Fibroblast of peridontal ligament (primary cell): ENCODE measurements at regions not wholly inside any gene's neighbourhood (a gene's known extent, or its start where the extent isn't known, plus 50 kb on each side); places are given as distances from the start of the nearest gene placed in this dataset.

Experiments
- DNase-seq: peaks from one replicate; pipeline ENCODE4 v3.0.0-alpha.2; 2010; ENCODE audit errors: extremely low read depth

DNA sequence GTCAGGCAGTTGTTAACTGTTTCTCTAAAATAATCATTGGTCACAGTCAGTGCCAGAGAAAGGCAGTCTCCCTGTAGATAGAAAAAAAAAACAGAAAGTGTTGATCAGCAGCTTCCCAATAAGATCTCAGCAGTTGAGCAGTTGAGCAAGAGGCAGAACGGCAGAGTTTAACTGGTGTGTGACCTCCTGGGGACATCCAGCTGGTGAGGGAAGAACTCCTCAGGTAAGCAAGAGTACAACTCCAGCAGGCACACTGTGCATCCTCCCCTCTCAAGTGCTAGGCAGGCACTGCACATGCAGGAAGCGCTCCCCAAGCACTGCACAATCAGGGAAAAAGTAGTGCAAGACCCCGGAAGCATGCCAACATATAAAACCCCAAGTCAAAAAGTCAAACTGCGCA, 1287.2 kb downstream of the NSUN3 start:
- DNase-seq = no peak

DNA sequence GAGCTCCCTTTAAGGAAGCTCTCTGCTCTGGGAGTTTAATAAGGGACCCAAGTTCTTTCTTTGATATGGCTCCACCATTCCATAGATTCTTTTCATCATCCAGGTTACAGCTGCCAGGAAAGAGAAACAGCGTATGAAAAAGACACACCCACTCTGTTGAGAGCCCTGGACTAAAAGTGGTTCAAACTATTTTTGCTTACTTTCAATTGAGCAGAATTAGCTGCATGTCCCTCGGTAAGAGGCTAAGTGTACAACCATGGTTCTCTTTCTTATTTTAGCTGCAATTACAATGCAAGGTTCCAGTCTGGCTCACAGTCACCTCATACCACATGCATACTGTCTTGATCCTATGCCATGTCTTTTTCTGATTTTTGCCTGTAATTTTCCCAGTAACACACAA, 1288.3 kb downstream of the NSUN3 start:
- no peak for DNase-seq

DNA sequence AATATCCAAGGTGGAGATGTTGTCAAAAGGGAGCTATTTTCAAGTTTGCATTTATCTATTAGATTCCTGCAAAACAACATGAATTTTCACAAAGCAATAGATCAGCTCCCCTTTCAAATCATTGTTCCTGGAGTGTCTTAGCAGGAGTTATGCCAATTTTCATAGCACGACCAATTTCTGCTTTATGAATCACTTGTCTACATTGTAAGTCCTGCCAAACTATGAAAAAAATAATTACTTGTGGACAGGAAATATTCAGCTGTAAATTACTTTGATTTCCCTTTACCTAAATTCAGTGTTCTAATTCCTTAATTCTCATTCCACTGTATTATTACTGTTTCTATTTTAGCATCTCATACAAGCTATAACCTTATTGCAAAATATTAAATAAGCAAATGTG, 1289.6 kb downstream of the NSUN3 start:
- no peak for DNase-seq

DNA sequence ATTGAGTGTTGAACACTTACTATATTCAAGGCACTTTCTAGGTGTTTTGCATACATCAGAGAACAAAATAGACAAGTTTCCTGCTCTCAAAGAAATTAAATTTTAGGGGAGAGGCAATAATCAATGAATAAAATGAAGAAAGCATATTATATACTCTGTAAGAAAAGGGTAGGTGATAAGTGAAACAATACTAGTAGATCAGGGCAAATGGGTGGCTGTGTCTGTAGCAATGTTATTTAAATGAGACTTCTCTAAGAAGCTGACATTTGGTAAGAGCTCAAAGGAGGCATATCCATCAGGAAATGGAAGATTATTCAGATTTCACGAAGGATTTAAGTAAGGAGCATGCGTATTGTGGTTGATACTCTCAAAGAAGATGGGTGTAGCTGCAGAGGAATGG, 1291.6 kb downstream of the NSUN3 start:
- no peak for DNase-seq

DNA sequence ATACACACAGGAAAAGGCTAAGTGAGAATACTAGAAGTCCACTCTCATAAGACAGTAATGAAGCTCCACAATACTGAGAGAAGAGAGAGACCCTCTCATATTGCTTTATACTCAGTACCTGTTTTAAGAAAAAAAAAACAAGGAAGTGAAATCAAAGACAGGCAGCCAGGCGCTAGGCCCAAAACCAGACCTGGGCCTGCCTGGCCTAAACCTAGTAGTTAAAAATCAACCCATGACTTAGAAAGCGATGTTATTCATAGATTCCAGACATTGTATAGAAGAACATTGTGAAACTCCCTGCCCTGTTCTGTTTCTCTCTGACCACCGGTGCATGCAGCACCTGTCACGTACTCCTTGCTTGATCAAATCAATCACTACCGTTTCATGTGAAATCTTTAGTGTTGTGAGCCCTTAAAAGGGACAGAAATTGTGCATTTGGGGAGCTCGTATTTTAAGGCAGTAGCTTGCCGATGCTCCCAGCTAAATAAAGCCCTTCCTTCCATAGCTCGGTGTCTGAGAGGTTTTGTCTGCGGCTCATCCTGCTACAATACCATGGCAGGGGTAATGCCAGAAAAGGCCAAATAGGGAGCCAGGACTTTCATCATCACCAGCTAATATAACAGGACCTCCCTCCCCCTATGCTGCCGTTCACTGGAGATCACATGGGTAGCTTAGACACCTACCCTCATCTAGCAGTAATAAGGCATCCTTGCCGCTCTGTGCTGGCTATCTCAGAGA, 1294.1 kb downstream of the NSUN3 start:
- DNase-seq = no peak

DNA sequence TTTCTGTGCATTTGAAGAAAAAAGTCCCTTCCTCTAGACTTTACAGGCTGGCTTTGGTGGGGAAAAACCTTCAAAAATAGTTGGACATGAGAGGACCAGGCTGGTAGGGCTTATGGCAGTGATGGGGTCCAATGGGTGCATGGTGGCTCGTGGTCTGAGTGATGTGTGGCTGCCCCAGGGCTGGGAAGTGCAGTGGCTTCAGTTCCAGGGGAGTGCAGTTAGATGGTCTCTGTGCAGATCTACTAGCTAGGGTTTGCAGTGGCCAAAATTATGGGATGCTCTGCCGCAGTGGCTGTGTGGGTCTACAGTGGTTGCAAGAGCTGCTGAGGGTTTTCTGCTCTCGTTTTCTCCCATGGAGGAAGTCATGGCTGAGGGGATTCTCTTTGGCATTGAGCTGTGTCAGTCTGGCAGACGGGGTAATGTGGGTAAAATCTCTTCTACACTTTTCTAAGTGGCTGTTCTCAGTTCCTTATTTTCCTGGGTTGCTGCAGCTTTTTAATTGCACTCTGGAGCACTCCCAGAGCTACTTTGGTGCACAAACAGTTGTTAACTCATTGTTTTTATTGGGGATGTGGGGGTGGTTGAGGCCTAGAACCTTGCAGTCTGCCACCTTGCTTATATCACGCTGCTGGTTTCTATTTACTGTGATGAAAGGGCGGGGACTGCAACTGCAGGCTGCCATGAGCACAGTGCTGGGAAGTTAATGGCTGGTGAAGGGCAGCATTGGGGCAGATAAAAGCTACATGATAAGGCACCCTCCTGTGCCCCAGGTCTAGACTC, 1324.6 kb downstream of the NSUN3 start:
- no peak for DNase-seq

DNA sequence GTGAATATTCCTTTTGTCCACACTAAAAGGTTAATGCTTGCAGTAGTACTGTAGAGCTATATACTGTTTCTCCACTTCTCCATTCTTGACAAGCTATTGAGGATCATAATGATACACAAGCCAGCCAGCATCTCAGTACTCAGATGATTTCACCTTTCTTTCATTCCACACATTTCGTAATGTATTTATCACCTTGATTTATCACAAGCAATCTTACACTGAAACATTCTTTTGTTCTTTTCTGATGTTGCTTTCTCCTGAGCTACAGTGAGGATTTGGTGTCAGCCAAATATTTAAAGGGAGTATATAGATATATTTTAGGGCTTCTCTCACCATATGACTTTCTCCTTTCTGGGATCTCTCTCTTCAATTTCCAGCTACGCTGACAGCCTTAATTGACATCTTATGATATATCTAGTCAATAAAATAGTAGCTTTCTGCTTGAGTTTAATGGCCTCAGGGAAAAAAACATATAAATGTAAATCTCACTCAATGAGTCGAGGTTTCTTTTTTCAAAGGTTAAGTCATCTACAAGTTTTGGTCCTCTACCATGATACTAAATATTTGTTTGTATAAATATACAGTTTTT, 1327.0 kb downstream of the NSUN3 start:
- no peak for DNase-seq

DNA sequence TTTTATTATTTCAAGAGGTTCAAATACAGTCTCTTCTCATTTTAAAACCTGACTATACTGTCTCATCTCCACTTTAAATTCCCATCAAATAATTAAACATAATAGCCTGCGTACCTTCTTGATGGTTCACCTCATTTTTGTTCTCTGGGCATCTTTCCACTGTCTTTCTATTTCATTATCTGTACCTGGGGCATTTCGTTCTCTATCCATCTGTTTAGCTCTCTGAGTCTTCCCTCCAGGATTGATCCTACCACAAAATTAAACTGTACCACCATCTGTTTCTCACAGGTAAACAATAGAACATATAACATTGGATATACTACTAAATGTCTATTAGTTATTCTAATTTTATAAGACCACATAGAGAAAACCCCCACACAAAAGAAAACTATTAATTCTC, 1331.4 kb downstream of the NSUN3 start:
- no peak for DNase-seq

DNA sequence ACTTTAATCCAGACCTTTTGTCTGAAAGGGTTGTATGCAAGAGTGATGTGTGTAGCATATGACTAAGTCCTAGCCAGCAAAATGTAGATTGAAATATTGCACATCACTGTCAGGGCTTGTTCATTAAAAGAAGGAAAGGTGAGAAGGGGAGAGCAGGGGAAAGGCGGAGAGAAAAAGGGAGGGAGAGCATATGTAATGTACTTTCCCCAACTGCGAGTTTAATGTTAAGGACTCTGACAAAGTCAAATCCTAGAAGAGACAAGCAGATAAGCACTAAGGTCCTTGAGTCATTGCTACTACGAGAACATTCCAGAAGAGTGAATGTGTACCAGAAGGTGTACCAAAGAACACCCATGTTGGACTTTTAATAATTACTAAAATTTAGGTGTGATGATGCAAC, 1336.7 kb downstream of the NSUN3 start:
- no peak for DNase-seq

DNA sequence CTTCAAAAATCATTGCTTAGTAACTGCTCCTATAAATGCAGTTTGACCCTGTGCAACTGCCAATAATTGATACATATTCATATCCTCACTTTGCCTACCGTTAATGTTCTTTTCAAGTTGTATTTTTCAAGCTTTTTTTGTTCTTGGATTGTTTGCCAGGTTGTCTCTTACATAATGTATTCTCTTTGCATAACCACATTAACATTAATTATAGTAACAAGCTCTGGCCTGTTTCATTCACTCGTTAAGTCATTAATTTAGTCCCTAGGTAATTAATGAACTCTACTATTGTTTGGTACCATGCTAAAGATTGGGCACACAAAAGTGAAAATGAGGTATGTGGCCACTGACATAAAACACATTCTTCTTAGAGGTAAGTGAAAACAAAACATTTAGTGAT, 1338.8 kb downstream of the NSUN3 start:
- DNase-seq = no peak

DNA sequence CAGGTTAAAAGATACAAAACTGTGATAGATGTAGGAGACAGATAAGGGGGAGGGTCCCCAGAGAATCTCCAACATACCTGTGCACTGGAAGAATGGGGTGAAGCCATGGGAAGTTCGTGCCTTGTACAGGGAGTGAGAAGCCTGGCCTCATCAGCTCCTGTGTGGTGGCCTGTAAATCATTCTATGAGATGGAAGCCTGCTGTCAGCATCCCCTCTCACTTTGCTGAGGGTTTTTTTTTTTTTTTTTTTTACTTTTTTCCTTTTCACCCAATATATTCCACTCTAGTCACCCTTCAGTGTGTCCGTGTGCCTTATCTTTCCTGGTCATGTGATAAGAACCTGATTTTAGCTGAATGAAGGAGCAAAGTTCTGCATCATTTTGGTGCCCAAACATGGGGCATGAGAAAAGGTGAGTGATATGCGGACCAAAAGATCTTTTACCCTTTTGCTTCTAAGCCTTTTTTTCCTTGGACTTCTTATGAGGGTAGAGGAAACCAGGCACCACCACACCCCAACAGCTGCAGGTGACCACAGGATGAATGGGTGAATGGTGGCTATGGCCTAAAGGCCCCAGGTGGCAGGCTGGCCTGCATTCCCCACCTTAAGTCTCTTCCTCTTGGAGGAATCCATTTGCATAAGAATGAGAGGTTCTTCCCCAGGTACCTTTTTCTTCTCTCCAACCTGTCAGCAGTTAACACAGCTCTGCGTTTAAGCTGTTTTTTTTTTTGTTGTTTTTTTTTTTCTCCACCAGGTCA, 1345.0 kb downstream of the NSUN3 start:
- DNase-seq = no peak

DNA sequence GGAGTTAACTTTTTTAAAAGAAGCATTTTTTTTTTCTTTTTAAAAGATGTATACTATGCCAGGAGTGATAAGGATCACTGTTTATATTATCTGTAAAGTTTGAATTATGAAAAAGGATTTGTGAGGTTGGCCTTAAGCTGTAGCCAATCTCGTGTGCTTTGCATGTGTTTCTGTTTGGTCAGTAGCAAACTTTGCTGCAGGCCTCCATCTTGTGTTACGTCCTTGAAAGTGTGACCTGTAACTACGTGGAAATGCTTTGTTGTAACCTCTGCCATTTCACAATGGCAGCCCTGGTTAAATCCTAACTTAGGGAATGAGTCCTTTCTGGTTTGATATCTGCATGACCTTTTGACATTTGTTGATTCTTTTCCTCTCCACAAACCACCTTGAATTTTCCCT, 1345.6 kb downstream of the NSUN3 start:
- DNase-seq = no peak

DNA sequence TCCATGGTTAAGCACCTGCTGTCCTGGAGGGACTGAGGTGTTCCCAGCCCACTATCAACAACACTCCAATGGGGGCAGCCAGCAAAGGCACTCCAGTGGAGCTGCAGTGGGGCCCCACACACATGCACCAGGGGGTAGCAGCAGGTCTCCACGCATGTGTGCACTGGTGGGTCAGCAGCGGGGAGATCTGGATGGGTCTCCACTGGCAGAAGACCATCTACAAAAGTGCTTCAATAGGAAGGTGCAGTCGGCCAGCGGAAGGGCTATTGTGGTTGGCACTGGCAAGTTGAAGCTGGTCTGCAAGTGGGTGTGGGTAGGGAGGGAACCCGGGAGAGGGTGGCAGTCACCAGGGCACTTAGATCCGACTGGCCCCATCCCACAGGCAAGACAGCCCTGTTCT, 1355.4 kb downstream of the NSUN3 start:
- DNase-seq = no peak

DNA sequence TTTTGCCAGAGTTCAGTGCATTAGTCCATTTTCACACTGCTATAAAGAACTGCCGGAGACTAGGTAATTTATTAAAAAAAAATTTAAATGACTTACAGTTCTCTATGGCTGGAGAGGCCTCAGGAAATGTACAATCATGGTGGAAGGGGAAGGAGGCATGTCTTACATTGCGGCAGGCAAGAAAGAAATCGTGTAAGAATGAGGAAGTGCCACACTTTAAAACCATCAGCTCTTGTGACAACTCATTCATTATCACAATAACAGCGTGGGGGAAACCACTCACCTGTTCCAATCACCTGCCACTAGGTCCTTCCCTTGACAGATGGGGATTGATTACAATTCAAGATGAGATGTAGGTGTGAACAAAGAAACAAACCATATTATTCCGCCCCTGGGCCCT, 1361.4 kb downstream of the NSUN3 start:
- DNase-seq = no peak

DNA sequence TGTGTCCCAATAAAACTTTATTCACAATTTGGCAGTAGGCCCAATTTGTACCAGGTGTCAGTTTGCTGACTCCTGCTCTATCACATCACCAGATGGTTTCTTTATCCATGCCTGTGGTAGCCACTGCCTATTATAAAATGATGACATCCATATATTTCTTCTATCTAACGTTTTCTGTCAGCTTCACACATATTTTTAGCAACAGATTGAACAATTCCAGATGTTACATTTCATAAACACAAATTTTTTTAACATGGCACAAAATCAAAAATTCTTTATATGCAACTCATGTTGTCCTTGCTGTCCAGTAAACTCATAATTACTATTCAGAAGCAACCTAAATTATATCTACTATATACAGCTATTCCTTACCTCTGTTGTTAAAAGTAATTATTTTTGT, 1371.6 kb downstream of the NSUN3 start:
- no peak for DNase-seq

DNA sequence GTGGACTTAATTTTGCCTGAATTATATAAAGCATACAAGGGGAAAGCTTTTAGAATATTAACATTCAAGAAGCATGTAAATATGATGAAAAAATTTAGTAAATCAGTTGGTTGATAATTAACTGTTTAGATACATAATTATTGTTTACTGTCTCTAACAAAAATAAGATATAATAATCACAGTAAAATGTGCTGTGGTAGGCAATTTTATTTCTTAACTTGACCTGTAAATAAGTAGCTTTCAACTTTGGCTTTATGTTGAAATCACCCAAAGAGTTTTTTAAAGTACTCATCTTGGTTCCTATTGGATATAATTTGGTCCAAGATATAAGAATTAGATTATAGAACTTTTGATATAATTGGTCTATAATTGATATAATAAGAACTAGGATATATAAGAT, 1374.5 kb downstream of the NSUN3 start:
- no peak for DNase-seq

DNA sequence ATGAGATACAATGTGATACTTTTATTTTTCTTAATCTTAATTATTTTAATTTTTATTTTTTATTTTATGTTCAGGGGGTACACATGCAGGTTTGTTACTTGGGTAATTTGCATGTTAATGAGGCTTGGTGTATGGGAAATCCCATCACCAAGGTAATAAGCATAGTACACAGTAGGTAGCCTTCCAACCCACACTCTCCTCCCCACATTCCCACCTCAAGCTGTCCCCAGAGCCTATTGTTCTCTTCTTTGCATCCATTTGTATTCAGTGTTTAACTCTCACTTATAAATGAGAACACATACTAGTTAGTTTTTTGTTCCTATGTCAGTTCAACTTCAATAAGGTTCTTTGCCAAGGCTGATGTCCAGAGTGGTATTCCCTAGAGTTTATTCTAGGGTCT, 1375.4 kb downstream of the NSUN3 start:
- DNase-seq = no peak

DNA sequence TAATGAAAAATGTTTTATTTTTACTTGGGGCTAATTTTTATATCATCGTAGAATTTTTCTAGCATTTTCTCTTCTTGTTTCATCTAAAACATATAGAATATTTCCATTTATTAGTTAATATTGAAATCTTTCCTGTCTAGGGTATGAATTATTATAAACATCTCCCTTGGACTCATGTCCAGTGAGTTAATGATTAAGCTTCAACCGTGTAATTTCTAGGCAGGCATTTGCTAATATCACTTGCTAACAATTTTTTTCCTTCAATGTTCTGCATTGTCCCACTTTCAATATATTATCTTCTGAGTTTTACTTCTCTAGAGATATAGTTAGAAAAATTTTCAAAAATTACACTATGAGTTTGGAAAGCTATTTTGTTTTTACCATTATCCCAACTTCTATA, 1371.6 kb upstream of the EPHA6 start:
- DNase-seq = no peak

DNA sequence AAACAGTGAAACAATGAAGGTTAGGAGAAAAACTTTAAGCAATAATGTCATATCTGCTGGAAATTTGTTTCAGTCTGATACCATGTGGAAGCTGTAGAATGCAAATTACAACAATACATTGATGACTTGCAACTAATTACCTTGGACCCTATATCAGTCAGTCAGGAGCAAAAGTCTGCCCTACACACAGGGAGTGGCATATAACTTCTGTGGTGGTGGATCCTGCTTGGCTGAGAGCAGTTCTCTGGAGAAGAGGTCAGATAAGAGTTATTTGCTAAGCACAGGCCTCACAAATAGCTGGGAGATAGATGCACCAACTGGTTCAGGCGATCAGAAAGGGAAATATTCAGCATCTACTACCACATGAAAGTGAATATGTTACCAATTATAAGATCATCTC, 1364.6 kb upstream of the EPHA6 start:
- no peak for DNase-seq

DNA sequence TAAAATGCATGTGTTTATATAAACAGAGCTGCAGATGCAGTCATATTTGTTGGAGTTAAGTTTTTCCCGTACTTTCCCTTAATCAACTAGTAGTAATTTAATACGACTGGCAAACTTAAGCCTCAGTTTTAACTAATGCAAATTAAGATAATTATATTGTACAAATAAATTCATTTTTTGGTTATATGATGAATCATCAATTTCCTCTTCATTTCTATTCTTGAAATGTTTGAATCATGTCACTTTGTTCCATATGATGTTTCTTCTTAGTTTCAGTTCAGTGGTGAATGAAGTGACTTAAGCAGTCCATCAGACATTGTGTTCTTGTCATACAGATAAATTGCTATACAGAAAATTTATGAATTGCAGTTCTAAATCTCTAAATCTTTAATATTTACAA, 1361.2 kb upstream of the EPHA6 start:
- DNase-seq = no peak

DNA sequence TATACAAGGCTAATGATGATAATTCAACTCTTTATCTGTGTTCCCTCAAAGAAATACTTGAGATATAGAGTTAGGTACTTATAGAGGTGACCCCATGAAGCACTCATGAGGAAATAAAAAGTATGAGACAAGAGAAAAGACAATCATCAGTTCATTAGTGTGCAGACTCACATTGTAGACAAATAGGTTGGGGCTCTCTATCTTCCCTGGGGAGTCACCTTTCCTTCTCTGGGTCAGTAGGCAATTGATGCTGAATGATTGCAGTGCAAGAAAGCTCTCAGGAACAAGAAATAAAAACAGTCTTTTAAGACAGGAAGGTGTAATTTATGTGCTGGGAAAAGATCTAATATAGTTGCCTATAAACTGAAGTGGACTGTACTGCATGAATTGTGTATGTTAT, 1357.6 kb upstream of the EPHA6 start:
- no peak for DNase-seq

DNA sequence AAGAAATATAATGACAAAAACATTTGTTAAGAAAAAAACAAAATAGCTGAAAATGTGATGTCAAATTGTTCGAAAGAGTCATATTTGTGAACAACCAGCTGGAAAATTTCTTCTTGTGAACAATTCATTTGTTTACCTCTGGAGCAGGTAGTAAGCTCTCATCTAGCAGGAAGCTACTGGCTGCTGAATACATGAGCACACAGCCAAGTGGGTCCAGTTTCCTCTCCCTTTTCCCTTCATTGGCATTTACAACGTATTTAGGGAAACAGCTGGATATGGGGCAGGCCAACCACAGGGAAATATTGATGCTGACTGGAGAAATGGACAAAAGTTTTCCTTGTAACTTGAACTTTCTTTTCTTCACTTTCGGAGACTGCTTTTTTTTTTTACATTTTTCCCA, 1354.7 kb upstream of the EPHA6 start:
- DNase-seq = no peak

DNA sequence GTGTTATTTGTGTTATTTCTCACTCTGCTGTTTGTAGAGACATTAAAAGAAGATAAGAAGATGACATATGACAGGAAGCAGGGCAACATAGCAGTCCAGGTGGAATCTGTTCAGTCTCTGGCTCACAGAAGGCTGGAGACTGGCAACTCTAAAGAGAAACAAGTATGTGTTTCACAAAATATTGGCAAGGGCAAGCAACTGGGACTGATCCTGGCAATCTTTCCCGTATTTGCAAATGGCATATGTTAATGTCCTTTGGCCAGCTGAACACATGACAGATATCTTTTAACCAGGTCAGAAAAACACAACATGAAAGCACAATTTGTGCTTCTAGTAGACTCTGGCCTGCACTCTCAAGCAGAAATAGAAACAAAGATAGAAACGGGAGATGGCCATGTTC, 1354.1 kb upstream of the EPHA6 start:
- no peak for DNase-seq
